ENCODE measurements at regions not wholly inside any gene's neighbourhood (a gene's known extent, or its start where the extent isn't known, plus 50 kb on each side); places are given as distances from the start of the nearest gene placed in this dataset.

GRCh38 chr2:128914320-128914719 is 595.7 kb upstream of the HS6ST1 start:
- Histone ChIP-seq H3K4me2 (ENCODE audit: low read depth, low read length, poor library complexity, severe bottlenecking) (no peak overlapping the region), H4K20me1 (ENCODE audit: low read depth, low read length) (no peaks in the 10 kb centered on the region), H3K4me3 (ENCODE audit: insufficient read depth, low read length, poor library complexity, severe bottlenecking) (no peak overlapping the region), H3K79me2 (ENCODE audit: insufficient read depth, low read length) (no peaks in the 10 kb centered on the region), H3K9me2 (replicated peaks; ENCODE audit: insufficient read depth, low read length) (no peaks in the 10 kb centered on the region), H3F3A (ENCODE audit: insufficient read depth) (no peaks in the 10 kb centered on the region), H3K27ac (ENCODE audit: low read depth, low read length) (no peak overlapping the region), H3K9me3 (ENCODE audit: insufficient read depth, low read length) (no peaks in the 10 kb centered on the region), H3K9ac (ENCODE audit: low read length) (no peak overlapping the region), H2AFZ (ENCODE audit: low read depth, low read length, severe bottlenecking) (no peak overlapping the region), H3K27me3 (ENCODE audit: low read length) (no peaks in the 10 kb centered on the region), H3K36me3 (ENCODE audit: low read length) (no peaks in the 10 kb centered on the region)
- TF ChIP-seq, protein P1, sequence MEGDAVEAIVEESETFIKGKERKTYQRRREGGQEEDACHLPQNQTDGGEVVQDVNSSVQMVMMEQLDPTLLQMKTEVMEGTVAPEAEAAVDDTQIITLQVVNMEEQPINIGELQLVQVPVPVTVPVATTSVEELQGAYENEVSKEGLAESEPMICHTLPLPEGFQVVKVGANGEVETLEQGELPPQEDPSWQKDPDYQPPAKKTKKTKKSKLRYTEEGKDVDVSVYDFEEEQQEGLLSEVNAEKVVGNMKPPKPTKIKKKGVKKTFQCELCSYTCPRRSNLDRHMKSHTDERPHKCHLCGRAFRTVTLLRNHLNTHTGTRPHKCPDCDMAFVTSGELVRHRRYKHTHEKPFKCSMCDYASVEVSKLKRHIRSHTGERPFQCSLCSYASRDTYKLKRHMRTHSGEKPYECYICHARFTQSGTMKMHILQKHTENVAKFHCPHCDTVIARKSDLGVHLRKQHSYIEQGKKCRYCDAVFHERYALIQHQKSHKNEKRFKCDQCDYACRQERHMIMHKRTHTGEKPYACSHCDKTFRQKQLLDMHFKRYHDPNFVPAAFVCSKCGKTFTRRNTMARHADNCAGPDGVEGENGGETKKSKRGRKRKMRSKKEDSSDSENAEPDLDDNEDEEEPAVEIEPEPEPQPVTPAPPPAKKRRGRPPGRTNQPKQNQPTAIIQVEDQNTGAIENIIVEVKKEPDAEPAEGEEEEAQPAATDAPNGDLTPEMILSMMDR (IDR thresholded peaks at IDR 0.05; ENCODE audit: insufficient read depth, low read length, poor library complexity, severe bottlenecking), result no peak
- TF ChIP-seq EZH2phosphoT487 (conservative IDR thresholded peaks at IDR 0.05; ENCODE audit: low read length), result no peak

- no peaks in the 10 kb centered on the region for H3K36me3 ChIP-seq (ENCODE audit: low read length)
- no peaks in the 10 kb centered on the region for H3K27me3 ChIP-seq (ENCODE audit: low read length)
These were observed 603.1 kb upstream of the HS6ST1 start for GRCh38 chr2:128921751-128922150.

DNA sequence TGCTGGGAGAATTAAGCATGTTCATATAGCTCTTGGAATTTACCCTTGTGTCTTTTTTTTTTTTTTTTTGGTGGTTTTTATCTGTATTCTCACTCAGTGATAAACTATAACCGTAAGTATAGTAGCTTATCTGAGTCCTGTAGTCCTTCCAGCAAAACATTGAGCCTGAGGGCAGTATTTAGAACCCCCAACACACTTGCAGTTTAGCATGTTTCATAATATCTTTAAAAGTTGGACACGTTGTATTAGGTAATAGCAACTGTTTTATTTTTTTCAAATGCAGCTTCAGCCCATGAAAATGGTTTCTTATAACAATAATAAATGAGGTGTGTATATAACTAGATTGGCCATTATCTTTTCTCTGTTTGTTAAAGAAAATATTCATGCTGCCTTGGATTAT is 603.5 kb upstream of the HS6ST1 start:
- H3K9ac ChIP-seq (ENCODE audit: low read length), result no peak overlapping the region

More at GRCh38 chr2:128921751-128922150, 603.1 kb upstream of the HS6ST1 start:
- Histone ChIP-seq H3F3A (ENCODE audit: insufficient read depth) (no peaks in the 10 kb centered on the region), H3K9ac (ENCODE audit: low read length) (no peak overlapping the region), H3K27ac (ENCODE audit: low read depth, low read length) (no peak overlapping the region), H3K79me2 (ENCODE audit: insufficient read depth, low read length) (no peaks in the 10 kb centered on the region), H3K4me2 (ENCODE audit: low read depth, low read length, poor library complexity, severe bottlenecking) (no peak overlapping the region), H3K4me3 (ENCODE audit: insufficient read depth, low read length, poor library complexity, severe bottlenecking) (no peak overlapping the region), H3K9me3 (ENCODE audit: insufficient read depth, low read length) (no peaks in the 10 kb centered on the region), H3K9me2 (replicated peaks; ENCODE audit: insufficient read depth, low read length) (no peaks in the 10 kb centered on the region), H4K20me1 (ENCODE audit: low read depth, low read length) (no peaks in the 10 kb centered on the region), H2AFZ (ENCODE audit: low read depth, low read length, severe bottlenecking) (no peak overlapping the region)
- TF ChIP-seq, protein P1 (IDR thresholded peaks at IDR 0.05; ENCODE audit: insufficient read depth, low read length, poor library complexity, severe bottlenecking), result no peak
- no peak for TF ChIP-seq EZH2phosphoT487 (conservative IDR thresholded peaks at IDR 0.05; ENCODE audit: low read length)

More for the DNA sequence above, 603.5 kb upstream of the HS6ST1 start:
- Histone ChIP-seq H3F3A (ENCODE audit: insufficient read depth) (no peaks in the 10 kb centered on the region), H3K27ac (ENCODE audit: low read depth, low read length) (no peak overlapping the region), H3K9me3 (ENCODE audit: insufficient read depth, low read length) (no peaks in the 10 kb centered on the region), H3K27me3 (ENCODE audit: low read length) (no peaks in the 10 kb centered on the region), H2AFZ (ENCODE audit: low read depth, low read length, severe bottlenecking) (no peak overlapping the region), H4K20me1 (ENCODE audit: low read depth, low read length) (no peaks in the 10 kb centered on the region), H3K4me3 (ENCODE audit: insufficient read depth, low read length, poor library complexity, severe bottlenecking) (no peak overlapping the region), H3K9me2 (replicated peaks; ENCODE audit: insufficient read depth, low read length) (no peaks in the 10 kb centered on the region), H3K79me2 (ENCODE audit: insufficient read depth, low read length) (no peaks in the 10 kb centered on the region), H3K36me3 (ENCODE audit: low read length) (no peaks in the 10 kb centered on the region), H3K4me2 (ENCODE audit: low read depth, low read length, poor library complexity, severe bottlenecking) (no peak overlapping the region)
- no peak for TF ChIP-seq EZH2phosphoT487 (conservative IDR thresholded peaks at IDR 0.05; ENCODE audit: low read length)
- TF ChIP-seq, protein P1 (IDR thresholded peaks at IDR 0.05; ENCODE audit: insufficient read depth, low read length, poor library complexity, severe bottlenecking), result no peak
